Loucy (cell line): ENCODE measurements at regions not wholly inside any gene's neighbourhood (a gene's known extent, or its start where the extent isn't known, plus 50 kb on each side); places are given as distances from the start of the nearest gene placed in this dataset.

Experiments used
- H2AFZ ChIP-seq: fragments of 200-600 bp; sonication (generic); 2 replicates; pipeline ENCODE4 v1.6.0; 2016; ENCODE audit warnings: antibody characterized with exemption, mild to moderate bottlenecking, low read length, moderate library complexity
- H3F3A ChIP-seq: fragments of 200-600 bp; 2 replicates; pipeline ENCODE4 v1.6.0; 2016; ENCODE audit warnings: antibody characterized with exemption, low read depth, mild to moderate bottlenecking
- H3K27me3 ChIP-seq: fragments of 200-600 bp; sonication (generic); 2 replicates; pipeline ENCODE4 v1.6.1; 2014; ENCODE audit warnings: low read length, mild to moderate bottlenecking; ENCODE audit not compliant: insufficient read depth, poor library complexity, severe bottlenecking
- H3K36me3 ChIP-seq: fragments of 200-600 bp; sonication (generic); 2 replicates; pipeline ENCODE4 v1.6.1; 2016; ENCODE audit warnings: low read length; ENCODE audit not compliant: insufficient read depth
- H3K4me1 ChIP-seq: fragments of 200-600 bp; sonication (generic); 2 replicates; pipeline ENCODE4 v1.5.1; 2014; ENCODE audit warnings: low read length, mild to moderate bottlenecking; ENCODE audit not compliant: insufficient read depth, poor library complexity, severe bottlenecking
- H3K4me2 ChIP-seq: fragments of 200-600 bp; sonication (generic); 2 replicates; pipeline ENCODE4 v1.6.0; 2014; ENCODE audit warnings: antibody characterized with exemption, low read length, low read depth, mild to moderate bottlenecking; ENCODE audit not compliant: poor library complexity, severe bottlenecking
- H3K4me3 ChIP-seq: fragments of 200-600 bp; sonication (generic); 2 replicates; pipeline ENCODE4 v1.5.1; 2014; ENCODE audit warnings: low read length, mild to moderate bottlenecking, mixed read lengths; ENCODE audit not compliant: poor library complexity, severe bottlenecking
- H3K79me2 ChIP-seq: fragments of 200-600 bp; sonication (generic); 2 replicates; pipeline ENCODE4 v1.6.1; 2014; ENCODE audit warnings: low read length; ENCODE audit not compliant: insufficient read depth
- H3K9ac ChIP-seq: fragments of 200-600 bp; sonication (generic); 2 replicates; pipeline ENCODE4 v1.6.0; 2014; ENCODE audit warnings: mild to moderate bottlenecking, low read depth, low read length, moderate library complexity; ENCODE audit not compliant: poor library complexity, severe bottlenecking
- H3K9me2 ChIP-seq: fragments of 200-600 bp; sonication (generic); replicated peaks from 2 replicates; pipeline ENCODE4 v1.6.1; 2016; ENCODE audit warnings: low read depth, low read length, mixed read lengths
- H3K9me3 ChIP-seq: fragments of 200-600 bp; sonication (generic); 2 replicates; pipeline ENCODE4 v1.6.1; 2014; ENCODE audit warnings: mild to moderate bottlenecking, antibody characterized with exemption, low read length, low read depth; ENCODE audit not compliant: insufficient read depth
- H4K20me1 ChIP-seq: fragments of 200-600 bp; sonication (generic); 2 replicates; pipeline ENCODE4 v1.6.0; 2014; ENCODE audit warnings: antibody characterized with exemption, low read length, mild to moderate bottlenecking; ENCODE audit not compliant: insufficient read depth, poor library complexity, severe bottlenecking
- CTCF ChIP-seq: fragments of 200-600 bp; sonication (generic); conservative IDR thresholded peaks from 2 replicates; pipeline ENCODE4 v1.5.1; 2014; ENCODE audit warnings: mild to moderate bottlenecking, antibody characterized with exemption, low read length
- EZH2phosphoT487 ChIP-seq: fragments of 200-600 bp; IDR thresholded peaks from 2 replicates; pipeline ENCODE4 v1.6.1; 2018; ENCODE audit warnings: antibody characterized with exemption, mild to moderate bottlenecking, moderate library complexity, borderline replicate concordance

GRCh38 chr7:16998481-16999051 is 116.8 kb upstream of the AGR3 start:
- H3K9ac ChIP-seq, result no peak overlapping the region
- no peaks in the 10 kb centered on the region for H3K36me3 ChIP-seq
- no peak overlapping the region for H2AFZ ChIP-seq

DNA sequence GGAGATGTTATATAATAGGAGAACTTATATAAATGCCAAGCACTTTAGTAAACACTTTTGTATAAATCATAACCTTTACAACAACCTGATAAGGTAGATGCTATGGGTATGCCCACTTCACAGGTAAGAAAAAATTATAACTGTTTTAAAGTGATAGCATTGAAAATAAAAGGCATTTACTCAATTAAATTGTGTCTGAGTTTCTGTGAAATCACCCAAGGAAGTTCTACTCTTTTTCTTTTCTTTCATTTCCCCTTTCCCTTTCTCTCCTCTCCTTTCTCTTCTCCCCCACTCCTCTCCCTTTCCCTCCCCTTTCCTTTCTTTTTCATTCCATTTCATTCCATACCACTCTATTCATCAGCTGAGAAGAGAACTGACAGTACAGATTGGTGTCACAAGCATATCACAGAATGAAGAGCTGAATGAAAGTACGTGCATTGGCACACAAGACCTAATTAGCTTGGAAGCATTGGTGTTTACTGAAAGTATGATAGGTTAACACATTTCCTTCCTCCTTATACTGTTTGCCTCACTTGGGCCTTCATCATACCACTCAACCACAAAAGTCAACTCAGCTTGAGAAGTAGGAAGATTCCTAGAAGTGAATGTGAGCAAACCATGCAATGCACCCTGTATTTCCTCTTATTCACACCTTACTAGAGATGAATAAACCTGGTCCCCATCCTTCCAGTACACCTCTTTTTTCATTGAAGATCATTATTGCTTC is 117.9 kb upstream of the AGR3 start:
- Histone ChIP-seq H3K4me1 (no peaks in the 10 kb centered on the region), H3F3A (no peaks in the 10 kb centered on the region), H3K9me2 (no peaks in the 10 kb centered on the region), H3K9ac (no peak overlapping the region), H3K79me2 (no peaks in the 10 kb centered on the region), H3K4me2 (no peak overlapping the region), H4K20me1 (no peaks in the 10 kb centered on the region), H3K9me3 (peaks cover 3% of the 10 kb centered on the region; the same call in 1 of the 2 replicates), H2AFZ (no peak overlapping the region), H3K27me3 (no peaks in the 10 kb centered on the region), H3K4me3 (no peak overlapping the region), H3K36me3 (no peaks in the 10 kb centered on the region)
- TF ChIP-seq CTCF, result no peak
- TF ChIP-seq EZH2phosphoT487, result no peak

More at GRCh38 chr7:16998481-16999051, 116.8 kb upstream of the AGR3 start:
- Histone ChIP-seq H3K9me2 (no peaks in the 10 kb centered on the region), H3F3A (no peaks in the 10 kb centered on the region), H3K79me2 (no peaks in the 10 kb centered on the region), H3K27me3 (no peaks in the 10 kb centered on the region), H3K4me2 (no peak overlapping the region), H3K4me1 (no peaks in the 10 kb centered on the region), H3K4me3 (no peak overlapping the region), H3K9me3 (no peaks in the 10 kb centered on the region; the same call in 1 of the 2 replicates), H4K20me1 (no peaks in the 10 kb centered on the region)
- TF ChIP-seq EZH2phosphoT487, result no peak
- no peak for TF ChIP-seq CTCF

DNA sequence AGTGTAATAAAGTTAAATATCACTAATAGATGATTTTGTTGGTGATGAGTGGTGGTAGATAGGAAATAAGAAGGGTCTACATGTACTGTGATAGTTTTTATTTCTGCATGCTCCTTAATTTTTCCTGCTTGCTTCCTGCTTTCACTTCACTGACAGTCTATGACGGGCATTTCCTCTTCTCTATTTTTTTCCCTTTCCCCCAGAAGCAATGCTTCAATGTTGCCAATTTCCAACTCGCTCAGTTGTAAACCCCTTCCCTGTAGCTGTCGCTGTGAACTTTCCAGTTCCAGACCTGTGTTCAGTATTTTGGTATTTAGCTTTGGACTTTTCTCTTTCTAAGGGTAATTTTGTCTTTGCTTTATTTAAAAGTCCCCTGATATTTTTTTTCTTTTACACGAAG is 123.5 kb upstream of the AGR3 start:
- H3K4me3 ChIP-seq, result no peak overlapping the region
- peaks cover 12% of the 10 kb centered on the region for H3K4me1 ChIP-seq

More for the DNA sequence above, 123.5 kb upstream of the AGR3 start:
- TF ChIP-seq CTCF (no peak), EZH2phosphoT487 (no peak)
- Histone ChIP-seq H3K36me3 (no peaks in the 10 kb centered on the region), H3K4me2 (no peak overlapping the region), H4K20me1 (no peaks in the 10 kb centered on the region), H2AFZ (no peak overlapping the region), H3K79me2 (no peaks in the 10 kb centered on the region), H3K27me3 (no peaks in the 10 kb centered on the region), H3K9ac (no peak overlapping the region), H3K9me2 (no peaks in the 10 kb centered on the region), H3F3A (no peaks in the 10 kb centered on the region), H3K9me3 (0 out of 2 replicates have a peak, but pooled peaks cover 3% of the 10 kb centered on the region)
